GM12873 (cell line): ENCODE measurements at regions not wholly inside any gene's neighbourhood (a gene's known extent, or its start where the extent isn't known, plus 50 kb on each side); places are given as distances from the start of the nearest gene placed in this dataset.
A peak's percentile ranks its signal among the peaks of the same experiment; 100 is the strongest.

Source experiments
- CTCF ChIP-seq: IDR thresholded peaks from 2 replicates; pipeline ENCODE4 v1.5.1; 2012; ENCODE audit warnings: low read depth, mild to moderate bottlenecking, moderate library complexity, low read length, control low read depth; ENCODE audit not compliant: insufficient read depth; ENCODE audit errors: missing control alignments

GRCh38 chr6:123747515-123747914 lies 56.1 kb upstream of the NKAIN2 start:
- no peak for TF ChIP-seq CTCF

- TF ChIP-seq CTCF = no peak
These were observed 57.8 kb upstream of the NKAIN2 start for GRCh38 chr6:123745895-123746294.

DNA sequence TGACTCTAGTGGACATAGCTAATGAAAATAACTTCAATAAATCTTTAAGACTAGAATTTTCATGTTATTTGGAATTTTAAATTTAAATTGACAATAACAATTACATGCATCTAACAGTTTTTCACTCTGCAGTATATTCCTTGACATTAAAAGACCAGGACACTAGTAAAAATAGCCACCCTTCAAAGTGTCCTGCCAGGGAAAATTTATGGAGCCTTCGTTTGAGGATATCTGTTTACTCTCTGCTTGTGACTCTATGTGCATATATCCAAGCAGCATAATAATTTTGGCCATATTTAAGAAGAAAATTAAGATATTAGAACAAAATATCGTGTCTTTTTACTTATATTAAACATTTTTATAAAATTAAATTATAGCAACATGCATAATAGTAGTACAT lies 58.8 kb upstream of the NKAIN2 start:
- TF ChIP-seq CTCF = no peak

- no peak for TF ChIP-seq CTCF
These were observed 61.0 kb upstream of the NKAIN2 start for GRCh38 chr6:123742626-123743025.

- TF ChIP-seq CTCF = no peak
These were observed 70.5 kb upstream of the NKAIN2 start for GRCh38 chr6:123733180-123733579.

GRCh38 chr6:123716506-123716905 lies 79.8 kb upstream of the TRDN start:
- no peak for TF ChIP-seq CTCF

DNA sequence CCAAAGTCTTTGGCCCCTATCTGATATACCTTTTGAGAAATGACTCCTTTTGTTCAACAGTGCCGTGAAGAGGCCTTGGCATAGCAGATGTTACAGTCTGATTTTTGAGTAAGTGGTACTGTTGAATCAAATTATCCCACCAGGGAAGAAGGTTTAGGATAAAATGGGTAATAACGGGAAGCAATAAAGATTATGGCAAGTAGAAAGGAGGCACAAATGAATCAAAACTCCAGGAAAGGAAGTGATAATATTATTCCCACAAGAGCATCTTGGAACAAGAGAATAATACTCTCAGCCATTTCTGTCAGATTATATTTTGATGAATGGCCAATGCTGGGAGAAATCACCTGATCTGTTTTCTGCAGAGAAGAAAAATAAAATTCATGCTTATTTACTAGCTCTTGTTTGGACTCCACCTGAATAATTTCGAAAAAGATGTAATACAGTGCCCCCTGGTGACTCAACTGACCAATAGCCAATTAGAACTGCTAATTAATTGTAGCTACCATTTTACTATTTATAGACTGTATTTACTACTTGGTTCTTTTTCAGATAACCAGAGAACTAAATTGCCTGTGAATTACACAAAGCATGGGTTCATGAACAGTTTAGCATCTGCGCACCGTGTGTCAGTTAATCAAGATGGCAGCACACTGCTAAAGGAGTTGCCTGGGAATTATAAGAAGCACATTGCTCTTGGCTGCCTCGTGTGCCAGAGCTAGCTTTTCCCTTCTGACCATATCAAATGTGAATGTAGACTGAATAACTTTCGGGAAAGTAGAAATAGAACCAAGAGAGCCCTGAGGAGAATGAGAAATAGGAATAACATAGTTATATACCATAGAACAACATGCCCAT lies 78.5 kb upstream of the TRDN start:
- TF ChIP-seq CTCF = peak; percentile 46

- TF ChIP-seq CTCF = no peak
These were observed 76.1 kb upstream of the TRDN start for GRCh38 chr6:123712831-123713230.
